Dermis blood vessel endothelial cell (primary cell): ENCODE measurements at regions not wholly inside any gene's neighbourhood (a gene's known extent, or its start where the extent isn't known, plus 50 kb on each side); places are given as distances from the start of the nearest gene placed in this dataset.
"Not testable (repeated sequence)": the region's sequence is repeated elsewhere in the genome, so short reads cannot be mapped to it uniquely, and the experiment has no call there.

Source experiments
- DNase-seq: peaks from one replicate; pipeline ENCODE4 v3.0.0; 2010

- no peak for DNase-seq
Observed at GRCh38 chr16:62276637-62277036, 240.4 kb upstream of the CDH8 start.

DNA sequence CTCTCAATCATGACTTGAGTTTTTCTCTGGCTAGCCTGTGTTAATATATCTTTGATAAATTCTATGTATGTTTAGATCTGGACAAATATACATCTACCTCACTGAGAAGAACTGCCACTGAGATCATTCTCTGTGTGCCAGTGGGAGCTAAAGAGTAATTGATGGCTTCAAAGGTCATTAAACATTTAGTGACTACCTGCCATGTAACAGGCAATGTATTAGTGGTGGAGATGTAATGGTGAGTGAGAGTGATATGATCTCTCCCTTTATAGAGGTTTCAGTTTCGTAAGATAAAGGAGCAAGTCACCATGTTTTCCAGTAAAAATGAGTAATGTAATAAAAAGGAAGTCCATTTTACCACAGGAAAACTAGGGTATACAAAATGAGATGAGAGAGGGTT is 235.8 kb upstream of the CDH8 start:
- no peak for DNase-seq

DNA sequence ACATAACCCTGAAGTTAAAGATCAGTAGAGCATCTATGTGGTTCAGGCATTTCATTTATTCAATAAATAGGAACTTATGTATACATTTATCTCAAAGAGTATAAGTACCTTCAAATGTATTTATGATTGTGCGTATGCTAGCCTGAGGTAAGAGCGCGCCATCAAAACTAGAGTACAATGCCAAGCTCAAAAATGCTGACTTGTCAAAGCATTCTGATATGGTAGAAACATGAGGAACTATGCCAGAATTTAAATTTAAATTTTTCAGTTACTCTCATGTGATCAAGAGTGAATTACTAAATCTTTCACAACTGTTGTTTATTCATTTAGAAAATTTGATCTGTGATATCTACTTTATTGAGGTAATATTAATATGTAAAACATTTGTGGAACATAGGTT is 225.5 kb upstream of the CDH8 start:
- DNase-seq = no peak

- DNase-seq = not testable (repeated sequence)
Observed at GRCh38 chr16:62258931-62259435, 222.7 kb upstream of the CDH8 start.

GRCh38 chr16:62256406-62256805 is 220.2 kb upstream of the CDH8 start:
- DNase-seq = no peak

DNA sequence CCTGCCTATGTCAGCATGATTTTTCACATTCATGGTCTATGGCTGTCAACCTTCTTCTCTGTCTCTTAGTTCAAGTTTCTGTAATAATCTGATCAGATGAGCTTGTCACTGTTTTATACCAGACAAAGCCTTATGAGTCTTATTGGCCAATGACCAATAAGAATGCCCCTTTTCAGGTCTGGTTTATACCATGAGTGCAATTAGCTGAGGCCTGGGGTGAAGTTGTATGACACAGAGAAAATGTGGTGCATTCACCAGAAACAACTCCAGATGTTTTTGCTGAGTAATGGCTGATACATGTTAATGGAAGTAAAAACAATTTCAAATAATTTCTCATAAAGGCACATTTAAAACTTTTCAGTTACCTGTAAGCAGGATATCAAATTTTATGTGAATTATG is 218.6 kb upstream of the CDH8 start:
- DNase-seq = no peak

- DNase-seq = no peak
Observed at GRCh38 chr16:62254372-62254771, 218.1 kb upstream of the CDH8 start.

GRCh38 chr16:62253966-62254365 is 217.7 kb upstream of the CDH8 start:
- DNase-seq = no peak

DNA sequence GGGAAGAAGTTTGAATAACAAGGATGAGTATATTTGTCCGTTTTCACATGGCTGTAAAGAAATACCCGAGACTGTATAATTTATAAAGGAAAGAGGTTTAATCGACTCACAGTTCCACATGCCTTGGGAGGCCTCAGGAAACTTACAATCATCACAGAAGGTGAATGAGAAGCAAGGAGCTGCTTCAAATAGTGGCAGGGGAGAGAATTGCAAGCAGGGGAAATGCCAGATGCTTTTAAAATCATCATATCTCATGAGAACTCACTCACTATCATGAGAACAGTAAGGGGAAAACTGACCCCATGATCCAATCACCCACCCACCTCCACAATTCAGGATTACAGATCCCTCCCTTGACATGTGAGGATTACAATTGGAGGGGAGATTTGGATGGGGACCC is 212.8 kb upstream of the CDH8 start:
- DNase-seq = no peak

DNA sequence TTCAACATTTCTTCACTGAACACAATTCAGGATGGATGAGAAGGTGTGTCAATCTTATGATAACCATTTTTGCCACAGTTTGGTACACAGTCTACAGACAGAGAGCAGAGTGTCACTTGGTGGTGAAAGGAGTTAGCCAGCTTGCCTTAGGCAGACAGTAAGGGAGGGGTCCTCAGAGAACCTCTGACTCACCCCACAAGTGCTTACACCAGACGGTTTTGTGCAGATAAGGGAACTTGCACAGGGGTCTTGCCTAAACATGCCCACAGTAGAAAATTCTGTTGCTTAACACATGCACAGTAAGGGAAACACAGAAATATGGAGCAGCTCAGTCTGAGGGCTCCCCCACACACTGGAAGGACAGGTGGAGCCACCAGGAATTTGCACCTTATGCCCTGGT is 204.5 kb upstream of the CDH8 start:
- no peak for DNase-seq

- DNase-seq = no peak
Observed at GRCh38 chr16:62225675-62226074, 189.4 kb upstream of the CDH8 start.

DNA sequence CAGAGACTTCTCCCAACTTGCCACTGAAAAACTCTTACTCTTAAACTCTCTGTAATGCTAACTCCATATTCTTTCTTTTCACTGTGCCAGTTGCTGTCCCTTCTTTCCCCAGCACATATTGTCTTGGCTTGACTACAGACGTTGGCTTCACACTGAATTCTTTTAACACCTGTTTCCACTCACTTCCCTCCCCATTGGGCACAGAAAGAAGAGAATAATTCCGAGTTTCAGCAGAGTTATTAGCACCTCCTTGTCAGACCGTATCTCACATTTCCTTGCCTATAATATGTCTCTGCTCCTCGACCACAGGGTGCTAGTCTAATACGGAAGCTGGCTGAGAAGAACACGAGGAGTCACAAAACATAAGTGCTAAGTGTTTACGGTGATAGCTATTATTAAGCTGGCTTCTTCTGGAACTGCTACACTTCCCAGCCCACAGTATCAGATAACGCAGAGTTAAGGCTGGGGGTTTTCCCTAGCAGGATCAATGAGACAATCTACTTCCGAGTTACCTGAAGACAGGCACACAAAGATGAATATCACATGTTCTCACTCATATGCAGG is 188.5 kb upstream of the CDH8 start:
- DNase-seq = no peak

DNA sequence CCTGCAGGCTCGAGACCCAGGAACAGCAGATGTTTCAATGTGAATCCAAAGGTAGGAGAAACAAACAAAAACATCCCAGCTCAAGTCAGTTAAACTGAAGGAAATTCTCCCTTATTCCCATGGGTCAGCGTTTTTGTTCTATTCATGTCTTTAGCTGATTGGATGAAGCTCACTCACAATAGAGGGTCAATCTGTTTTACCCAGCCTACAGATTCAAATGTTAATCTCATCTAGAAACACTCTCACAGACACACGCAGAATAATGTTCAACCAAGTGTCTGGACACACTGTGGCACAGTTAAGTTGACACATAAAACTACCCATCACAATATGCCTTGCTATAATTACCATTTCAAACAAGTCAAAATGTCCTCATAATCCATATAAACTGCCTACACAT is 180.6 kb upstream of the CDH8 start:
- DNase-seq = no peak

DNA sequence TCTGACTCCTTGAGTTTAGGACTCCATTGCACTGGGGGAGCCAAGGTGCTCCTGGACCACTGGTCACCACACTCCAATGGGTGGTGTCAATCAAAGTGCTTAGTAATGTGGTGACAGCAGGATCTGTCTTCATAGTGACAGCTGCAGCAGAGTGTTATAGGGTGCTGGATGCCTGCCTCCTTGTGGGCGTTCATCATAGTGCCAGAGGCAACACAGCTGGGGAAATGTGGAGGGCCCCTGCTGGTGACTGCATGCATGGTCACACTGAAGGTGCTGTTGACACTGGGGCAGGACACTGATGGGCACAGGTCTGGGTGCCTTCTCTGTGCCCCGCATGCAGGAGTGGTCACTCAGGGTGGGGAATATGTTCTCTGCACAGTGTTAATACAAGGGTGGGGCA is 177.5 kb upstream of the CDH8 start:
- no peak for DNase-seq

DNA sequence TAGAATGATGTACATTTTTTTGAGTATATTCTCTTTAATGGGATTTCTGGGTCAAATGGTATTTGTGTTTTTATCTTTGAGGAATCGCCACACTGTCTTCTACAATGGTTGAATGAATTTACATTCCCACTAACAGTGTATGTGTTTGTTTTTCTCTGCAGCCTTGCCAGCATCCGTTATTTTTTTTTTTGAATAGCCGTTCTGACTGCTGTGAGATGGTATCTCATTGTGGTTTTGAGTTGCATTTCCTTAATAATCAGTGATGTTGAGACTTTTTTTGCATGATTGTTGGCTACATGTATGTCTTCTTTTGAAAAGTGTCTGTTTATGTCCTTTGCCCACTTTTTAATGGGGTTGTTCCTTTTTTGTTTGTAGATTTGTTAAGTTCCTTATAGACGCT is 172.7 kb upstream of the CDH8 start:
- no peak for DNase-seq

DNA sequence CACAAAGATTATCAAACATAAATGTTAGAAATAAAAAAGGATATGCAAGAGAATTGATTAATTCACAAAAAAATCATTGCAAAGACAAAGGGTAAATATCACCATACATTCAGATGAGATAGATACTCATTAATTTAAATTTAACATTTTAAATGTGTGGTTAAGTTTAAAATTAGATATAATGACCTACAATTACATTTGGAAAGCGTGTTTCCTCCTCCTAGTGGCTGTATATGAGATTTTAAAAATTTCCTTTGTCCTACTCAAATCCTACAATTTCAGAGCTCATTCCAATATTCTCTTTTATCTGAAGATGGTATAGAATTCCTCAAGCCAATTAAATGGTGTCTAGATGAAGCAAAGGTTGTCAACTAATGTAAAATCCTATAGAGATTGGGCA is 169.2 kb upstream of the CDH8 start:
- no peak for DNase-seq

GRCh38 chr16:62201911-62202310 is 165.7 kb upstream of the CDH8 start:
- no peak for DNase-seq

GRCh38 chr16:62194828-62195227 is 158.6 kb upstream of the CDH8 start:
- no peak for DNase-seq

- no peak for DNase-seq
Observed at GRCh38 chr16:62190426-62190825, 154.2 kb upstream of the CDH8 start.

DNA sequence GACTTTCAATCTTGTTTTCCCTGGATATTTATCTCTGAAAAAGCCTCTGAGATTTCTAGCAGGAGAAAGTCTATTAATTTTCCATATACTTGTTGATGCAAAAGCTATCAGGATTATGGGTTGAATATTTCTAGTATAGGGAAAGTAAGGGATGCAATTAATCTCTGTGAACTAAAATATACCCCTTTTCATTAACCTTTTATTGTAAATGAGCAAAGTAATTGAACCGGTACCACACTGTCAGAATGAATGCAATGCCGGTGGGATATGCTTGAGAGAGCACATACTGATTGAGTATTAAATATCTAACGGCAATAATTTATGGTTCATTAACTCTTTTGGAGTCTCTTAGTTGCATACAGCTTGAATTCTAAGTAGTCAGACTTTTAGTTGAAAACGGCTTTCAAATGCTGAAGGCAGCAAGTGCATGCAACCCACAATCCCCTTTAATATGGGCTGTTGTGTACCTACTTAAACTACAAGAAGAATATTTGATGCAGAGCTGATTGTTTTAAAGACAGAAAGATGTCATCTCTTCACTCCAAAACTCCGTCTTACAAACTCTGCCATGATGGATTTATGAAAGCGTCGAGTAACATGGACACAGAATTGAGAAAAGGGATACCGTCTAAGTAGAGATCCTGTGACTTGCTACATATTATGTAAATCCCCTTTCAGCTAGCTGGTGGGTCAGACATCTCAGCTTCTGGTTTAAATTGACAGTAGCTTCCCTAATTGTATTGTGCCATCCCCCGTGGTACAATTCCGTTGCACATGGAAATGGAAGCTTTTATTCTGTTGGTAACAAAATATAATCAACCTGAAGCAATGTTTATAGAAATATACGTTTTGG is 141.3 kb upstream of the CDH8 start:
- DNase-seq = no peak

DNA sequence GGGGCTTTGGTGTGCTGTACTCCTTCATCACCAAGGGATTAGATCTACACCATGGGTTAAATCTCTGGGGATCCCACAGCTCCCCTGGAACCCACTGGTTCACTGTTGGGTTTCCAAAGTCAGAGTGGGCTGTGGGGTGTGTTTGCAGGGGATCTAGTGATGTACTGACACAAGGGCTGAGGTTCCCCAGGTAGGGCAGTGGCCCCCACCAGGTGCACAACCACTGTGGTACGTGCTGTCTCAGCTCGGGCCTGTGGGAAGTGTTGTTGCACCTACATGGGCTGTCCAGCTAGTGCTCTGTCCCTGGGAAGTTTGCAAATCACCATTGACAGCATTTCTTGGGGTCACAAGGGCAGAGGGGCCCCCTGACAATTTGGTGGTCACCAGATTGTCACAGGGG is 134.4 kb upstream of the CDH8 start:
- no peak for DNase-seq

DNA sequence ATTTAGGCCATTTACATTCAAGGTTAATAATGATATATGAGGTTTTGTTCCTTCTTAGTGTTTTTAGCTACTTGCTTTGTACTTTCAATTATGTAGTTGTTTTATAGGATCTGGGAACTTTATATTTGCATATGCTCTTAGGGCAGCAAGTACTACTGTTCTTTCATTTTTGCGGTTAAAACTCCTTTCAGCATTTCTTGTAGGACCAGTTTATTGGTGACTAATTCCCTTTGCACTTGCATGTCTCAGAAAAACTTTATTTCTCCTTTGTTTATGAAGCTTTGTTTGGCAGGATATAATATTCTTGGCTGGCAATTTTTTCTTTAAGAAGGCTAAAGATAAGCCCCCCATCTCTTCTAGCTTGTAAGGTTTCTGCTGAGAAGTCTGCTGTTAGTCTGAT is 131.3 kb upstream of the CDH8 start:
- DNase-seq = no peak

DNA sequence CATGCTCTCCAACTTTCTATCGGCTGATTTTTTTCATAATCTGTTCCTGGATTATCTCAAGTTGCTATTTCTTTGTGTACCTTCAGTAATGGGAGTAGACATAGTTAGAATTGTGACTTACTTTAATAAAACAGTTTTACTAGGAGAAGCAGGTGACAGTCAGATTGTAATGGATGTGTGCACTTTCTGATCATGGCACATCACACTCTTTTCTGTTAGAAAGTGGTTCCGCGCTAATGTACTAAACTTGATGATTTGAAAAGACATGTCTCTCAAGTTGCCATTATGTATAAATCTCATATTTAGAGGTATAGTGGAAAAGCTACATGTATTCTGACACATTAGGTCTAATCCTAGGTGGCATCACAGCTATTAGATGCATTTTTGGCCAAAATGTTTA is 121.3 kb upstream of the CDH8 start:
- no peak for DNase-seq

- DNase-seq = no peak
Observed at GRCh38 chr16:62156971-62157370, 120.7 kb upstream of the CDH8 start.

DNA sequence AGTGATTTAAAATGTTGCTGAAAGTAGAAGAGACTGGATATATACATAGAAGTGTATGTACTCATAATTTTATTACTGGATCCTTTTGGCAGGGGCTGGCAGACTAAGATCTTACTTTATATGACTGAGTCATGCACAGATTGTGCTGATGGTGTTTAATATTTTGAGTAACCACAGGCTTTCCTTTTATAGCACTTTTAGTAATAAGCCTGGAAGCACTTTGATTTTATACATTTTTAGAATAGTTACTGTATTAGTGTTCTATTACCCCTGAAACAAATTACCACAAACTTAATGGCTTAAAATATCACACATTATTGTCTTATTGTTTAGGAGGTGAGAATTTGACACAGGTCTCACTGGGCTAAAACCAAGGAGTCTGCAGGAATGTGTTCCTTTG is 113.4 kb upstream of the CDH8 start:
- no peak for DNase-seq
